Lung (tissue), 11 donors: ENCODE measurements at regions not wholly inside any gene's neighbourhood (a gene's known extent, or its start where the extent isn't known, plus 50 kb on each side); places are given as distances from the start of the nearest gene placed in this dataset.

Source experiments
- ATAC-seq: fragments of 200-7000 bp; cut with Tn5 transposase; one replicate; pipeline ENCODE4 v1.9.1; 2020; ENCODE audit warnings: moderate number of reproducible peaks; ENCODE audit not compliant: insufficient read depth, low FRiP score
- DNase-seq, 3 donors: peaks; one replicate each; pipeline ENCODE4 v3.0.0-alpha.2; 2013 to 2017
- H3K27ac ChIP-seq, 2 donors: one replicate each; pipeline ENCODE4 v1.5.1; 2013; ENCODE audit warnings: mild to moderate bottlenecking in 2 of 2, moderate library complexity in 2 of 2, control low read depth in 1 of 2, inconsistent platforms in 1 of 2, low read depth in 1 of 2, low read length in 1 of 2
- H3K27me3 ChIP-seq, 3 donors: one replicate each; pipeline ENCODE4 v1.5.1; 2013; ENCODE audit warnings: low read length in 2 of 3; ENCODE audit not compliant: control insufficient read depth in 3 of 3, insufficient read depth in 3 of 3
- H3K36me3 ChIP-seq, 4 donors: one replicate each; pipeline ENCODE4 v1.5.1; 2013; ENCODE audit warnings: low read length in 4 of 4, mild to moderate bottlenecking in 1 of 4, moderate library complexity in 1 of 4; ENCODE audit not compliant: control insufficient read depth in 4 of 4, insufficient read depth in 4 of 4
- H3K4me1 ChIP-seq, 5 donors: one replicate each; pipeline ENCODE4 v1.5.1; 2013; ENCODE audit warnings: low read length in 5 of 5, mild to moderate bottlenecking in 2 of 5, moderate library complexity in 1 of 5; ENCODE audit not compliant: control insufficient read depth in 5 of 5, insufficient read depth in 5 of 5
- H3K4me3 ChIP-seq: one replicate; pipeline ENCODE4 v1.5.1; 2013; ENCODE audit warnings: mild to moderate bottlenecking, control low read depth, moderate library complexity
- H3K9ac ChIP-seq, 2 donors: one replicate each; pipeline ENCODE4 v1.5.1; 2013; ENCODE audit warnings: low read length in 2 of 2, control low read depth in 1 of 2; ENCODE audit not compliant: insufficient read depth in 1 of 2
- H3K9me3 ChIP-seq, 4 donors: one replicate each; pipeline ENCODE4 v1.5.1; 2013; ENCODE audit warnings: low read length in 3 of 4, mild to moderate bottlenecking in 1 of 4, moderate library complexity in 1 of 4; ENCODE audit not compliant: control insufficient read depth in 4 of 4, insufficient read depth in 3 of 4
- WGBS, 2 donors: extraction: QIAGEN DNeasy Blood & Tissue Kit; methylation state at CpG; one replicate each; pipeline ENCODE4 v1.1.7; 2013; 5-methylcytosine and 5-hydroxymethylcytosine counted together
- TF ChIP-seq, protein P1 (sequence below): IDR thresholded peaks from 2 replicates; pipeline ENCODE4 v1.5.1; 2012; ENCODE audit warnings: mild to moderate bottlenecking; ENCODE audit errors: control extremely low read depth, extremely low read depth
- donor health status: control.
- donor health status: control.
- donor health status: Bipolar disorder and iron deficiency.
- donor health status: healthy.
- donor health status: DM: yes; HTN: yes; CAD: no.

DNA sequence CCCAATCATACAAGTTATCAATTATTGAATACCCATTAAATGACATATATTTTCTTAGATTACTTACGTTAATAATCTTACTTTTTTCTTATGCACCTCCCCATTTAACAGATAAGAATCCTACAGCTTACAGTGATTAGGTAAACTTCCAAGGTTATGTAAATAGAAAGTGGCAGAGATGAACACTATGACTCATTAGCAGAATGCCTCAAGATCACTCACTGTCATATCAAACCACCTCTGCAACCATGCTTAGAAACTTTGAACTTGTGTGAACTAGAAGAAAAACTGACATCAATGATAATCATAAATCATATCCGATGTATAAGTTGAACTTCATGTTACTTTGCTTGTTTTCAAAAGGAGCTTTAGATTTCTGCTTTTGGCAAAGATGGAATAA lies 911.6 kb upstream of the ARPP21 start:
- Histone ChIP-seq H3K4me1 (no peaks in the 10 kb centered on the region), H3K27ac (no peak overlapping the region), H3K27me3 (no peaks in the 10 kb centered on the region), H3K4me3 (no peak overlapping the region), H3K9me3 (peaks cover 0 to 2% (median 0%) of the 10 kb centered on the region in 4 donors), H3K9ac (no peak overlapping the region), H3K36me3 (no peaks in the 10 kb centered on the region)
- no peak for DNase-seq
- TF ChIP-seq, protein P1, sequence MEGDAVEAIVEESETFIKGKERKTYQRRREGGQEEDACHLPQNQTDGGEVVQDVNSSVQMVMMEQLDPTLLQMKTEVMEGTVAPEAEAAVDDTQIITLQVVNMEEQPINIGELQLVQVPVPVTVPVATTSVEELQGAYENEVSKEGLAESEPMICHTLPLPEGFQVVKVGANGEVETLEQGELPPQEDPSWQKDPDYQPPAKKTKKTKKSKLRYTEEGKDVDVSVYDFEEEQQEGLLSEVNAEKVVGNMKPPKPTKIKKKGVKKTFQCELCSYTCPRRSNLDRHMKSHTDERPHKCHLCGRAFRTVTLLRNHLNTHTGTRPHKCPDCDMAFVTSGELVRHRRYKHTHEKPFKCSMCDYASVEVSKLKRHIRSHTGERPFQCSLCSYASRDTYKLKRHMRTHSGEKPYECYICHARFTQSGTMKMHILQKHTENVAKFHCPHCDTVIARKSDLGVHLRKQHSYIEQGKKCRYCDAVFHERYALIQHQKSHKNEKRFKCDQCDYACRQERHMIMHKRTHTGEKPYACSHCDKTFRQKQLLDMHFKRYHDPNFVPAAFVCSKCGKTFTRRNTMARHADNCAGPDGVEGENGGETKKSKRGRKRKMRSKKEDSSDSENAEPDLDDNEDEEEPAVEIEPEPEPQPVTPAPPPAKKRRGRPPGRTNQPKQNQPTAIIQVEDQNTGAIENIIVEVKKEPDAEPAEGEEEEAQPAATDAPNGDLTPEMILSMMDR: no peak
- ATAC-seq: no peak
- WGBS, 2 donors: 41 to 46% methylated on average over 2 of the region's 2 CpGs

DNA sequence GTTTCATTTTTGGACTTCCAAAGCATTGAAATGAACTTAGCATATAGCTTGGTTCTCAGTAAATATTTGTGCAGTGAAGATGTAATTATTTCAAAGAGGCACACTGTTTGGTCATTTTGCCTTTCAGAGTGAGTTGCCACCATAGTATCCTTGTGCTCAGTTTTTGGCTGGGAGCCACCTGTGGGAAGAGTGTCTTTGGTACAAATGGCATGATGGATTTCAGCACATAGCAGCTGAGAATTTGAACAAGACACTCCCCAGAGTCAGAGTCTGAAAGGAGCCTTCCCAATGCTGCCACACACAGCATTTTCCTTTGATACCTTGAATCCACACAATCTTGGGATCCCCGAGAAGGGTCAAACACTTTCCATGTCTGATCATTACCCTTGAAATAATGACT lies 897.2 kb upstream of the ARPP21 start:
- H3K27ac ChIP-seq: no peak overlapping the region
- DNase-seq (no peak), ATAC-seq (no peak)
- no peak overlapping the region for H3K4me3 ChIP-seq
- no peaks in the 10 kb centered on the region for H3K27me3 ChIP-seq
- TF ChIP-seq, protein P1: no peak
- H3K9ac ChIP-seq: no peak overlapping the region
- H3K4me1 ChIP-seq: no peaks in the 10 kb centered on the region
- H3K9me3 ChIP-seq: no peaks in the 10 kb centered on the region
- H3K36me3 ChIP-seq: no peaks in the 10 kb centered on the region
- WGBS, 2 donors: 86 to 87% methylated on average over 1 of the region's 1 CpG

DNA sequence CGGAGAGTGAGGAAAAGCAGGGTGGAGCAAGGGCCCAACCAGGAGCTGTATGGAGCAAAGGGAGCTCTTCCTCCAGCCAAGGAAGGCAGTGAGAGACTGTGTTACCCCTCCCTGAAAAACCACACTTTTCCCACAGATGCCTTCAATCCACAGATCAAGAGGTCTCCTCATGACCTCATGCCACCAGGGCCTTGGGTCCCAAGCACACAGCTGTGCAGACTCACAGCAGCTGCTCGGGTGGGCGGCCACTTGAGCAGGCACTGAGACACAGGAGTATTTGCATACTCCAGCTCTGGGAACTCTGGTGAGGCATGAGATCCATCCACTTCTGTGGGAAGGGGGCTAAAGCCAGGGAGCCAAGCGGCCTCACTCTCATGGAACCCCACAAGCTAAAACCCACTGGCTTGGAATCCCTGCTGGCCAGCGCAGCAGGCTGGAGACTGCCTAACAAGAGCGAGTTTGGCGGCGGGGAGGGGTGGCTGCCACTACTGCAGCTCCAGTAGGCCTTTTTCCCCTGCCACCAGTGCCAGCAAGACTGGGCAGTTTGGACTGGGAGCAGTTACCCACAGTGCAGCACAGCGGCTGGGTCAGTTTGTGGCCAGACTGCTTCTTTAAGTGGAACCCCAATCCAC lies 880.6 kb upstream of the ARPP21 start:
- Histone ChIP-seq H3K9me3 (no peaks in the 10 kb centered on the region), H3K9ac (no peak overlapping the region), H3K4me1 (no peaks in the 10 kb centered on the region), H3K4me3 (no peak overlapping the region), H3K27ac (no peak overlapping the region), H3K36me3 (no peaks in the 10 kb centered on the region), H3K27me3 (no peaks in the 10 kb centered on the region)
- DNase-seq (no peak), ATAC-seq (no peak)
- TF ChIP-seq, protein P1: no peak
- WGBS, 2 donors: 86 to 91% methylated on average over 9 of the region's 9 CpGs

DNA sequence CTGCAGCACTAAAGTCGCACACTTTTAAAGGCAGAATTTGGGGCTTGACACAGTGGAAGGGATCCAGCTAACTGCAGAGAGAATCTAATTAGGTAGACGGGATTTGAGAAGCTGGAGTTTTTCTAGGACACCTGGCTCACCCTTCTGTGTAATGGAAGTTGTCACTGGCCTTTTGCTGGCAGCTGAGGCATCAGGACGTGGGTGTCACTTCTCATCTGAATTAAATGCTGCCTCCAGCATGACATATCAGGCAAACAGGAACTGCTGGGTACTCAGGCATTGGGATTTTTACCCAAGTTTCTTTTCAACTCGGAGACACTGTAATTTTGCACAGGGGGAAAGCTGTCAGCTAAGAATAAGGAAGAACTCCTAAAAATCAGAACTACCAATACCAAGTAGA lies 861.9 kb upstream of the ARPP21 start:
- H3K27me3 ChIP-seq: no peaks in the 10 kb centered on the region
- ATAC-seq (no peak), DNase-seq (no peak)
- TF ChIP-seq, protein P1: no peak
- no peak overlapping the region for H3K27ac ChIP-seq
- H3K9ac ChIP-seq: no peak overlapping the region
- 64 to 66% methylated on average over 4 of the region's 4 CpGs for WGBS, 2 donors
- H3K4me3 ChIP-seq: no peak overlapping the region
- no peaks in the 10 kb centered on the region for H3K4me1 ChIP-seq
- H3K9me3 ChIP-seq: peaks cover 0 to 3% (median 0%) of the 10 kb centered on the region in 4 donors
- H3K36me3 ChIP-seq: no peaks in the 10 kb centered on the region
